ELF-1 (cell line): ENCODE measurements at regions not wholly inside any gene's neighbourhood (a gene's known extent, or its start where the extent isn't known, plus 50 kb on each side); places are given as distances from the start of the nearest gene placed in this dataset.
"Not testable (repeated sequence)": the region's sequence is repeated elsewhere in the genome, so short reads cannot be mapped to it uniquely, and the experiment has no call there.

Experiments used
- DNase-seq: peaks from one replicate; pipeline ENCODE4 v3.0.0-alpha.2; 2016; ENCODE audit warnings: low read depth, low spot score

- DNase-seq: no peak
Measured at GRCh38 chr13:100811928-100812327, 137.3 kb upstream of the TMTC4 start.

- DNase-seq: no peak
Measured at GRCh38 chr13:100811024-100811865, 136.7 kb upstream of the TMTC4 start.

DNA sequence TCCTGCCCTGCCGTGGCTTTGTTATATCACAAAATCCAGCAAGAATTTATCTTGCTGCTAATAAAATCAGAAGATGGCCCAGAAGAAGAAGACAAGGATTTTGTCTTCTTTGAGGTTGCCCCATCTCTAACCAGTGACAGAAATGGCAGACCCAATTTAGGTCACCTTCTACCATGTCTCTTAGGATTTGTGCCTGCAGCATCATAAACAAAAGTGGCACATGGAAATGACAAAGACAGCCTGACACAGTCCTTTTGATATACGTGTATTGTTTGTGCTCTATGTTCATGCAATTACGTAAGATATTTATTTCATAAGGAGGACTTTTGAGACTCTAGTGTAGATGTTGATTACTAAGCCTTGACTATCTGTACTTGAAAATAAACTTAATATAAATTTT, 135.9 kb upstream of the TMTC4 start:
- DNase-seq: no peak

DNA sequence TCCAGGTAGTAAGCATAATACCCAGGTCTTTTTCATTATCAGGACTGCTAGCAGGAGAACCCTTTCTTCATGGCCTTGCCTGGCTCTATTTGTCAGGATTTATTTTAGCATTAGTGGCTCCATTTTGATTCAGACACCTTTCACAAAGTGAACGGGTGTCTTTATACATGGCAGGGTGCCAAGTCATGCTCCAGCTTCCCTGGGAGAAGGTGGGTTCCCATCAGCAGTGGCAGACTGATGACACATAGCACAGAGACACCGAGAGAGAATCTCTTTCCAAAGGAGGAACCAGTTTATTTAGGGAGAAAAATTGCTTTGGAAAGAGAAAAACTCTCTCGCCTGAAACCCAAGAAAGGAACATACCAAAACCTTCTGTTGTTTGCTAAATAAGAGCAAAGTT, 135.3 kb upstream of the TMTC4 start:
- DNase-seq: no peak

DNA sequence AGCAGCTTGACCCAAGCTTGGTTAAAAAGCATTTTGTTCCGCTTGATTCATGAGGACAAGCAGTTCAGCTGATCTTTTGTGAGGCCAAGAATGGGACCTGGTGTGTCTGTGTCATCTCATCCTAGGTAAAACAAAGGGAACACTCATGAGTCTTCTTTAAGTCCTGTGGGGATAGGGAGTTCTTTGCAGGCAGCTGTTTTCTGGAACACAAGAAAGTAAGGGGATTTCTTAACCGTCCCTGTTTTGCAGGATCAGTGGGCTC, 134.5 kb upstream of the TMTC4 start:
- no peak for DNase-seq

DNA sequence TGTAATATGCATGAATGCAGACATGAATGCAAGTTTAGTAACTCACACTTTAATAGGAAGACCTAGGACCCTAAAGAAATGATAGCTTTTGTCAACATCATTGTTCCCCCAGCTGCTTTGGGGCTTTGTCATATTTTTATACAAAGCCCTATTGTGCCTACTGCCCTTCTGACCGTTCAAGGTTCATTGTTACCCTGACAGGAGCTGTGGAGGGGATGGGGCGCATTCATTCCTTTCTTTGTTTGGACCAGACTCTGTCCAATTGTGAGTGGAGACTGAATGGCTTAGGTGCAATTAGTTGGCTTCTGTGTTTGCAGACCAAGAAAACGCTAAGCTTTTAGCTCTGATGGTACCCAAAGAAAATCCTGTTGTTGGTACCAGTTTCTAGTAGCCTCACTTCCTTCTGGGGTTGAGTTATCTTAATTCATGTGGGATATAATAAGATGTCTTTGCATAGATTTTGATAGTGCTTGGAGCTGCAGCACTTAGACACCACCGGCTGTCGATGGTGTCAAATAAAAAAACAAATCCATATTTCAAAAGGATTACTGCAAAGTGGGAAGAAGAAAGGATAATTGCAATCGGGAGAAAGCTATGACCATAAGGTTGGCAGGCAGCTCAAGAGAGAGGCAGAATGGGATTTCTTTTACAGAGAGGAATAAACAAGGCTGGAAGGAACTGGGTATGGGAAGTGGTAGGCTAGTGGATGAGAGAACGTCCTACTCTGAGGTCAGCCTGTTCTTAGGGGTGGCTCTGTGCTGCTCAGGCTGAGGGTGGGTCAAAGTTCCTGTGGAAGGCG, 133.9 kb upstream of the TMTC4 start:
- DNase-seq: no peak

DNA sequence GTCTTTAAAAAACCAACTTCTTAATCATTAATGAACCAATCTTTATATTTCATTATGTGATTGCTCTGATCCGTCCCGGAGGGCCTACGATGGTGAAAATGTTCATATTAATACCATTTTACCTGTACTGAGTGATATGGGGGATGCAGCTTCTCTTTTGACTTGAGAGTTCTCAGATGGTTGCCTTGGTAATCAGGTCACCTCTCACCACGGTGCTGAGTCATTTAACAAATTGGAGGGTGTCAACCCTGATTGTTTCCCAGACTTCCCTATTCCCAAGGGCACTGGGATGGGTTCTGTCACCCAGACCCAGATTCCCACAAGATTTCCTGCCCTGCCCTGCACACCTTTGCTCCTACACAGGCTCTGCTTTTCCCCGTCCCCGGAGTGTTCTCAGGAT, 128.5 kb upstream of the TMTC4 start:
- no peak for DNase-seq

DNA sequence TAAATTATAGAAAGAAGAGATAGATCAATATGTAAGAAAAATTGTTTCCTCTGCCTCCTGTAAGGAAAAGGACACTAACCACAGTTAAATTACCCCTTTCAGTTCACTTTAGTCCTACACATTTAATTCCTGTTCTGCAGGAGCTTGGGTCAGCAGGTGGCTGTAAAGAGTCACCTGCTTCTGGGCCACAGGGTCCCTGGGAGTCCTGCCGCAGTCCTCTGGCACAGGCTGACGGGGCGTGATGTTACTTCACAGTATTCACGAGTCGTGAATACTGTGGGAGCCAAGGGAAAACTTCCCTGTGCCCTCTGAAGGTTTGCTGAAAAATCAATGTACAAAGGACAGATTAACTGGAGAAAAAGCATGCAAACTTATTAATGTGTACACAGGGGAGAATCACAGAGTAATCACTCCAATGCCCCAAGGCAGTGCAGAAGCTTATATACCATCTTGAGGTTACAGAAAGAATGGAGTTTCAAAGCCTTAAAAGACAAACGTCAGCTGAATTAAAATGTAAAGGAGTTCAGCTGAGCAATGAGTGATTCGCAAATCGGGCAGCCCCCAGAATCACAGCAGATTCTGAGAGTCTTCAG, 125.8 kb upstream of the TMTC4 start:
- no peak for DNase-seq

GRCh38 chr13:100798739-100799361, 124.3 kb upstream of the TMTC4 start:
- no peak for DNase-seq

GRCh38 chr13:100797921-100798320, 123.3 kb upstream of the TMTC4 start:
- DNase-seq: no peak

GRCh38 chr13:100796463-100796862, 121.9 kb upstream of the TMTC4 start:
- peak; percentile 90 for DNase-seq

- no peak for DNase-seq
Measured at GRCh38 chr13:100794575-100794974, 120.0 kb upstream of the TMTC4 start.

DNA sequence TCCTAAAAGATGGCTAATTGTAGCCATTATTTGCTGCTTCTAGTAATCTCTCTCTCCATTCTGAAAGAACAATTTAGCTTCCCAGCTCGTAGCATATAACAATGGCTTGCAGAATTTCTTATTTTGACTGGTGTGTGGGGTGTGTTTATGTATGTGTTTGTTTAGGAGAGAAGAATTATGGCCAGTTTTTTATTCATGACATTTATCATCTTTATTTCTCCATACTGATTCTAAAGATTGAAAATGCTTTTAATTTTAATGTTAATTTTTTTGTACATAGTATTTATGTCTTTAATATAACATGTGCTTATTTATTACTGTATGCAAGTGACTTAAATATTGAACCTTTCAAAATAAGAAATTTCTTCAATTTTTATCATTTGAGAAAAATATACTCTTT, 115.8 kb upstream of the TMTC4 start:
- no peak for DNase-seq

- DNase-seq: no peak
Measured at GRCh38 chr13:100789968-100790367, 115.4 kb upstream of the TMTC4 start.

- DNase-seq: no peak
Measured at GRCh38 chr13:100789481-100789880, 114.9 kb upstream of the TMTC4 start.

DNA sequence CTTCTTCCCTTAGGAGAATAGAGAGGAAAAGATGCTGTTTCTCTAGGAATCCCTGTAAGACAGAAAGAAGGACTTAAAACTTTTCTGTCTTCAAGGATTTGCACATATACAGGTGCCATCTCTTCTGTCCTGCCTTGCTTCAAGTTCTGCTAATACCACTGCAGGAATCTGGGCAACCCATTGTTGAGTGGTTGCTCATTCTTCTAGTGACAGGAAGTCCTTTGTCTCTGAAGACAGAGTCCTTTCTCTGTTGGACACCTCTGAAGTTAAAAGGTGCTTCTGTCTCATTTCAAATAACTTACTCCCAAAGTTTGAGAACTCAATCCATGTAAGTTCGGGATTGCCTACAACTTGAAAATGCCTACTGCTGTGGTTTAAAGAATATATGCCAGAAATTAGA, 114.4 kb upstream of the TMTC4 start:
- no peak for DNase-seq

- DNase-seq: no peak
Measured at GRCh38 chr13:100788540-100788939, 113.9 kb upstream of the TMTC4 start.

DNA sequence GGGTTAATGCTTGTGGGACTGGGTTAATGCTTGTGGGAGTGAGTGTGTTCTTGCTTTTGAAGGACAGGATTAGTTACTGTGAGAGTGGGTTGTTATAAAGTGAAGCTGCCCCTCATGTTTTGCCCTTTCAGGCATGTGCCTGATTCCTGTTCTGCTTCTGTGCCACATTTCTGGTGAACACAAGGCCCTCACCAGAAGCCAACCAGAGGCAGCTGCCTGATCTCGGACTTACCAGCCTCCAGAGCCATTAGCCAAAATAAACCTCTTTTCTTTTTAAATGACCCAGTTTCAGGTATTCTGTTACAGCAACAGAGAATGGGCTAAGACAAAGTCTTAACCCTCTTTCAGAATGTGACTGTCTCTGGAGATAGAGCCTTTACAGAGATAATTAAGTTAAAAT, 113.3 kb upstream of the TMTC4 start:
- no peak for DNase-seq

DNA sequence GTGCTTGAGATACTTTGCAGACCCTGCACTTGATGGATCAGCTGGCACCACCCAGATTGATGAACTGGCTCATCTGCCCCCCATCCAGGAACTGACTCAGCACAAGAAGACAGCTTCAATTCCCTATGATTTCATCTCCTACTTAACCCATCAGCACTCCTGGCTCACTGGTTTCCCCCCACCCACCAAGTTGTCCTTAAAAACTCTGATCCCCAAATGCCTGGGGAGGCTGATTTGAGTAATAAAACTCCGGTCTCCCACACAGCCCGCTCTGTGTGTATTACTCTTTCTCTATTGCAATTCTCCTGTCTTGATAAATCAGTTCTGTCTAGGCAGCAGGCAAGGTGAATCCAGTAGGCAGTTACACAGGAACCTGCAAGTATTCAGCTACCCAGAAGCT, 102.1 kb upstream of the TMTC4 start:
- DNase-seq: not testable (repeated sequence)

DNA sequence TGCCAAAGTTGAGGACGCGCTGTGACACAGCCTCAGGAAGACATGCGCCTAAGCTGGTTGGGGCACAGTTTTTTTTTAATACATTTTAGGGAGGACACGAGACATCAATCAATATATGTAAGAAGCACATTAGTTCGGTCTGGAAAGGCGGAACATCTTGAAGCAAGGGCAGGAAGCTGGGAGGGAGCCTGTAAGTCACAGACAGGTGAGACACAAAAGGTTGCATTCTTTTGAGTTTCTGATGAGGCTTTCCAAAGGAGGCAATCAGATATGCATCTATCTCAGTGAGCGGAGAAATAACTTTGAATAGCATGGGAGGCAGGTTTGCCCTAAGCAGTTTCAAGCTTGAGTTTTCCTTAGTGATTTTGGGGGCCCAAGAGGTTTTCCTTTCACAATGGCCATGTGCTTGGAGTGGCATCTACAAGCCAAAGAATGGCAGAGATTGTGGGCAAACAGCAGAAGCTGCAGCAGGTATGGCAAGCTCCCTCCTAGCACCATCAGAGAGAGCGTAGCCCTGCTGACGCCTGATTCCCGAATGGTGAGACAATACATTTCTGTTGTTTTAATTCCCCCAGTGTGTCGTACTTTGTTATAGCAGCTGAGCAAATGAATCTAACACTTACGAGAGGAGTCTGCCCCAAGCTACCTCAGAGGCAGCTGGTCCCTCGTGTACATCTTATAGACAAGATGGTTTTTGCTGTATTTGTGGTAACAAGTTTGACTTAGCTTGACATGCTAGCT, 99.5 kb upstream of the TMTC4 start:
- peak; percentile 31 for DNase-seq

- DNase-seq: no peak
Measured at GRCh38 chr13:100773429-100773828, 98.8 kb upstream of the TMTC4 start.

GRCh38 chr13:100767192-100767591, 92.6 kb upstream of the TMTC4 start:
- DNase-seq: no peak
